ENCODE measurements at regions not wholly inside any gene's neighbourhood (a gene's known extent, or its start where the extent isn't known, plus 50 kb on each side); places are given as distances from the start of the nearest gene placed in this dataset.
A peak's percentile ranks its signal among the peaks of the same experiment; 100 is the strongest.

DNA sequence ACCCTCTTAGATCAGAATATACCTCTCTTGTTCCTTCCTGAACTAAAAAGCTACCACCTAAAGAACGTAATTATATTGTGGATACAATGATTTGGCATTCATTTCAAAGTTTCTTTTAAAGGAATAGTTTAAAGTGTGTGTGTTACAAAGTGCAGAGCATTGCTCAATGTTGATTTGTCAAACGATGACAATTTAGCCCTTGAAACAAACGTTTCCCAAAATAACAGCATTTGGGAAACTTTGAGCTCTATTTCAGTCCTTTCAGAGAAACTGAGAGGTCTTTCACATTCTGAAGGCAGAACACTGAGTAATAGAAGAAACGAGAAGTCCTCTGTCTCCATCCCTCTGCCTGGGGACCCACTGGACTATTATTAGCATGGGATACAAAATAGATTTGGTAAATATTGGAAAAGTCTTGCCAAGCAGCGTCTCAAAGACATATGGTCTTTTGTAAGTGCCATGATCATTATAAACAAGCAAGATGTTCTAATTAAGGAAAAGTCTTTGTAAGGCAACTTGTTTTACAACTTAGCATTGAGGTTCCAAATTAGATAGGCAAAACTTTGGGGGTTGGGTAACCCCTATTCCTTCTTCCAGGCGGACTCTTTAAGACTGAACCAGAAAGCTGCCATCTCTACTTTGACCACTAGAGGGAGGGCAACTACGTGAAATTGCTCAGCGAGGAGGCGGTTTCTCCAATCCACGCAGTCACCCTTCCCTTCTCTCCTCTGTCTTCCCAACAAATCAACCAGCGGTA, 208.8 kb downstream of the RNF144B start (continued):
- TF ChIP-seq KLF5 (IDR thresholded peaks at IDR 0.05; ENCODE audit: partially characterized antibody): no peak
- TF ChIP-seq, protein P1, sequence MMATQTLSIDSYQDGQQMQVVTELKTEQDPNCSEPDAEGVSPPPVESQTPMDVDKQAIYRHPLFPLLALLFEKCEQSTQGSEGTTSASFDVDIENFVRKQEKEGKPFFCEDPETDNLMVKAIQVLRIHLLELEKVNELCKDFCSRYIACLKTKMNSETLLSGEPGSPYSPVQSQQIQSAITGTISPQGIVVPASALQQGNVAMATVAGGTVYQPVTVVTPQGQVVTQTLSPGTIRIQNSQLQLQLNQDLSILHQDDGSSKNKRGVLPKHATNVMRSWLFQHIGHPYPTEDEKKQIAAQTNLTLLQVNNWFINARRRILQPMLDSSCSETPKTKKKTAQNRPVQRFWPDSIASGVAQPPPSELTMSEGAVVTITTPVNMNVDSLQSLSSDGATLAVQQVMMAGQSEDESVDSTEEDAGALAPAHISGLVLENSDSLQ (IDR thresholded peaks at IDR 0.05): no peak
- TF ChIP-seq RAD21 (IDR thresholded peaks at IDR 0.05; ENCODE audit: insufficient read depth, low read depth, low read length): peak; percentile 78
- no peak for TF ChIP-seq SIN3A (IDR thresholded peaks at IDR 0.05; ENCODE audit: low read depth, low read length)
- TF ChIP-seq YY1 (IDR thresholded peaks at IDR 0.05; ENCODE audit: low read depth, low read length): no peak
- peak; percentile 57 for TF ChIP-seq SMC3 (IDR thresholded peaks at IDR 0.05; ENCODE audit: borderline replicate concordance, low read length)
- TF ChIP-seq HDAC2 (IDR thresholded peaks at IDR 0.05): no peak

DNA sequence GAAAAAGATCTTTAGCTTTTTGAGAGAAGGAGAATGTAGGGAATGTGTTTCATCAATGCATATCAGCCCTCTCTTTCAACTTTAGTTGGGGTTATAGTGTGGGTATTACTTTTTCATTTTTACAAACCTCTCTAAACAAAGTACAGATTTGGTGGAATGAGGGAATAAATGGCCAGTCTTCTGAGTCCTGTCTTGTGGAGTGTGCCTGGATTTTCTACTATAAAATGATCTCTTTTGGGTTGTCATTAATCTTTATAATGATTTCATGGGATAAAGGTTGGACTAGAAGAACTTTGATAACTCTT, 209.3 kb downstream of the RNF144B start:
- ChIA-PET CTCF (interaction anchor here (0.7 to 3.5 kb wide), 14 partner anchors 10 to 1277 kb away, joined by 3 to 14 read pairs (median 6); no protein-coding TSS in a partner anchor), SMC1A (ENCODE audit: uncharacterized antibody, unreplicated experiment) (interaction anchor here (0.9 to 1.7 kb wide), 5 partner anchors 10 to 154 kb away, joined by 3 to 4 read pairs (median 4); no protein-coding TSS in a partner anchor), POLR2A (no interaction called here), RAD21 (ENCODE audit: unreplicated experiment) (interaction anchor here (1.1 to 2.0 kb wide), 4 partner anchors 16 to 614 kb away, joined by 4 to 5 read pairs (median 4); no protein-coding TSS in a partner anchor)
- BruUV-seq (replicated peaks): no TSS peak
- Histone ChIP-seq H3K27ac (ENCODE audit: control insufficient read depth, insufficient read depth) (no peak overlapping the region), H3K27me3 (replicated peaks in 1 of 2; ENCODE audit: control insufficient read depth in 2 of 2, insufficient read depth in 2 of 2, low read length in 1 of 2) (no peaks in the 10 kb centered on the region), H3K9me3 (replicated peaks; ENCODE audit: control insufficient read depth, insufficient read depth, low read length) (no peaks in the 10 kb centered on the region), H3K4me1 (ENCODE audit: control insufficient read depth, insufficient read depth, low read length) (no peaks in the 10 kb centered on the region), H3K4me2 (ENCODE audit: control insufficient read depth, insufficient read depth) (no peak overlapping the region), H3K9ac (ENCODE audit: control insufficient read depth, insufficient read depth, low read length) (no peak overlapping the region), H2AFZ (ENCODE audit: control insufficient read depth, low read depth, low read length) (no peak overlapping the region), H4K20me1 (ENCODE audit: control insufficient read depth, insufficient read depth) (no peaks in the 10 kb centered on the region), H3K4me3 (no peak overlapping the region), H3K79me2 (ENCODE audit: control insufficient read depth, insufficient read depth, low read length) (no peaks in the 10 kb centered on the region), H3K36me3 (ENCODE audit: control insufficient read depth in 2 of 2, insufficient read depth in 2 of 2, low read length in 1 of 2) (no peaks in the 10 kb centered on the region)
- FAIRE-seq: peak; percentile 31
- peak; percentile 14; the same call in 2 of the 3 replicates for ATAC-seq
- intact Hi-C loops (cut with micrococcal nuclease; ENCODE audit: unreplicated experiment): loop anchor here (1.0 to 5.0 kb wide), 2 partner anchors 227 to 616 kb away; no protein-coding TSS in a partner anchor
- TF ChIP-seq, protein P2, sequence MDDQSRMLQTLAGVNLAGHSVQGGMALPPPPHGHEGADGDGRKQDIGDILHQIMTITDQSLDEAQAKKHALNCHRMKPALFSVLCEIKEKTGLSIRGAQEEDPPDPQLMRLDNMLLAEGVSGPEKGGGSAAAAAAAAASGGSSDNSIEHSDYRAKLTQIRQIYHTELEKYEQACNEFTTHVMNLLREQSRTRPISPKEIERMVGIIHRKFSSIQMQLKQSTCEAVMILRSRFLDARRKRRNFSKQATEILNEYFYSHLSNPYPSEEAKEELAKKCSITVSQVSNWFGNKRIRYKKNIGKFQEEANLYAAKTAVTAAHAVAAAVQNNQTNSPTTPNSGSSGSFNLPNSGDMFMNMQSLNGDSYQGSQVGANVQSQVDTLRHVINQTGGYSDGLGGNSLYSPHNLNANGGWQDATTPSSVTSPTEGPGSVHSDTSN (IDR thresholded peaks at IDR 0.05; ENCODE audit: insufficient replicate concordance, low read depth, low read length): no peak
- TF ChIP-seq, protein P3, sequence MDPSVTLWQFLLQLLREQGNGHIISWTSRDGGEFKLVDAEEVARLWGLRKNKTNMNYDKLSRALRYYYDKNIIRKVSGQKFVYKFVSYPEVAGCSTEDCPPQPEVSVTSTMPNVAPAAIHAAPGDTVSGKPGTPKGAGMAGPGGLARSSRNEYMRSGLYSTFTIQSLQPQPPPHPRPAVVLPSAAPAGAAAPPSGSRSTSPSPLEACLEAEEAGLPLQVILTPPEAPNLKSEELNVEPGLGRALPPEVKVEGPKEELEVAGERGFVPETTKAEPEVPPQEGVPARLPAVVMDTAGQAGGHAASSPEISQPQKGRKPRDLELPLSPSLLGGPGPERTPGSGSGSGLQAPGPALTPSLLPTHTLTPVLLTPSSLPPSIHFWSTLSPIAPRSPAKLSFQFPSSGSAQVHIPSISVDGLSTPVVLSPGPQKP (IDR thresholded peaks at IDR 0.05; ENCODE audit: low read depth, low read length): no peak
- TF ChIP-seq TCF7 (IDR thresholded peaks at IDR 0.05; ENCODE audit: borderline replicate concordance): no peak
- TF ChIP-seq RB1 (IDR thresholded peaks at IDR 0.05; ENCODE audit: borderline replicate concordance): no peak
- TF ChIP-seq, protein P4, sequence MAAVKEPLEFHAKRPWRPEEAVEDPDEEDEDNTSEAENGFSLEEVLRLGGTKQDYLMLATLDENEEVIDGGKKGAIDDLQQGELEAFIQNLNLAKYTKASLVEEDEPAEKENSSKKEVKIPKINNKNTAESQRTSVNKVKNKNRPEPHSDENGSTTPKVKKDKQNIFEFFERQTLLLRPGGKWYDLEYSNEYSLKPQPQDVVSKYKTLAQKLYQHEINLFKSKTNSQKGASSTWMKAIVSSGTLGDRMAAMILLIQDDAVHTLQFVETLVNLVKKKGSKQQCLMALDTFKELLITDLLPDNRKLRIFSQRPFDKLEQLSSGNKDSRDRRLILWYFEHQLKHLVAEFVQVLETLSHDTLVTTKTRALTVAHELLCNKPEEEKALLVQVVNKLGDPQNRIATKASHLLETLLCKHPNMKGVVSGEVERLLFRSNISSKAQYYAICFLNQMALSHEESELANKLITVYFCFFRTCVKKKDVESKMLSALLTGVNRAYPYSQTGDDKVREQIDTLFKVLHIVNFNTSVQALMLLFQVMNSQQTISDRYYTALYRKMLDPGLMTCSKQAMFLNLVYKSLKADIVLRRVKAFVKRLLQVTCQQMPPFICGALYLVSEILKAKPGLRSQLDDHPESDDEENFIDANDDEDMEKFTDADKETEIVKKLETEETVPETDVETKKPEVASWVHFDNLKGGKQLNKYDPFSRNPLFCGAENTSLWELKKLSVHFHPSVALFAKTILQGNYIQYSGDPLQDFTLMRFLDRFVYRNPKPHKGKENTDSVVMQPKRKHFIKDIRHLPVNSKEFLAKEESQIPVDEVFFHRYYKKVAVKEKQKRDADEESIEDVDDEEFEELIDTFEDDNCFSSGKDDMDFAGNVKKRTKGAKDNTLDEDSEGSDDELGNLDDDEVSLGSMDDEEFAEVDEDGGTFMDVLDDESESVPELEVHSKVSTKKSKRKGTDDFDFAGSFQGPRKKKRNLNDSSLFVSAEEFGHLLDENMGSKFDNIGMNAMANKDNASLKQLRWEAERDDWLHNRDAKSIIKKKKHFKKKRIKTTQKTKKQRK (IDR thresholded peaks at IDR 0.05; ENCODE audit: low read depth, low read length): no peak
- in situ Hi-C loops (cut with MboI): loop anchor here (10.0 kb wide), 1 partner anchor 1458 kb away; no protein-coding TSS in a partner anchor
- no peak for DNase-seq (ENCODE audit: low read depth, low spot score)

Data from GM12878 (cell line).